ENCODE measurements at regions not wholly inside any gene's neighbourhood (a gene's known extent, or its start where the extent isn't known, plus 50 kb on each side); places are given as distances from the start of the nearest gene placed in this dataset.

GRCh38 chr11:28517621-28518020, 409.4 kb downstream of the METTL15 start:
- no peak for TF ChIP-seq CTCF (conservative IDR thresholded peaks at IDR 0.05)

GRCh38 chr11:28514391-28514790, 406.2 kb downstream of the METTL15 start:
- no peak overlapping the region for H3K27ac ChIP-seq
- TF ChIP-seq CTCF (conservative IDR thresholded peaks at IDR 0.05), result no peak

More at GRCh38 chr11:28517621-28518020, 409.4 kb downstream of the METTL15 start:
- no peak overlapping the region for H3K27ac ChIP-seq

- no peak overlapping the region for H3K27ac ChIP-seq
Measured at GRCh38 chr11:28512143-28512756, 404.1 kb downstream of the METTL15 start.

GRCh38 chr11:28505232-28505631, 397.0 kb downstream of the METTL15 start:
- TF ChIP-seq CTCF (conservative IDR thresholded peaks at IDR 0.05), result no peak
- no peak overlapping the region for H3K27ac ChIP-seq

More at GRCh38 chr11:28512143-28512756, 404.1 kb downstream of the METTL15 start:
- TF ChIP-seq CTCF (conservative IDR thresholded peaks at IDR 0.05), result no peak

- H3K27ac ChIP-seq, result no peak overlapping the region
- TF ChIP-seq CTCF (conservative IDR thresholded peaks at IDR 0.05), result no peak
Measured at GRCh38 chr11:28504555-28505110, 396.4 kb downstream of the METTL15 start.

GRCh38 chr11:28495333-28495732, 387.1 kb downstream of the METTL15 start:
- no peak for TF ChIP-seq CTCF (conservative IDR thresholded peaks at IDR 0.05)
- no peak overlapping the region for H3K27ac ChIP-seq

- no peak for TF ChIP-seq CTCF (conservative IDR thresholded peaks at IDR 0.05)
- no peak overlapping the region for H3K27ac ChIP-seq
Measured at GRCh38 chr11:28491431-28491830, 383.2 kb downstream of the METTL15 start.
